K562 (cell line): ENCODE measurements at regions not wholly inside any gene's neighbourhood (a gene's known extent, or its start where the extent isn't known, plus 50 kb on each side); places are given as distances from the start of the nearest gene placed in this dataset.

ENCODE experiments used
- ATAC-seq: fragments of 200-7000 bp; cut with Tn5 transposase; 3 replicates; pipeline ENCODE4 v1.9.1; 2020; ENCODE audit warnings: moderate library complexity
- BruUV-seq: library from RNA; stranded (reverse); fragments of 400-500 nt; replicated peaks from 2 replicates; lab custom pipeline; 2021; lab: Mats Ljungman, UMichigan
- CTCF ChIA-PET: fragments of 300-600 bp; formaldehyde crosslinking; extraction: SDS; loops from one replicate; lab custom pipeline; 2021; ENCODE audit warnings: low intra/inter-chr PET ratio; lab: Yijun Ruan, JAX
- POLR2A ChIA-PET: fragments of 300-600, 350-650 bp; sonication (Branson Sonifier 250); formaldehyde crosslinking; extraction: SDS; loops from one replicate; lab custom pipeline; 2021; ENCODE audit warnings: antibody characterized with exemption, inconsistent platforms; lab: Yijun Ruan, JAX
- DNase-seq, 4 experiments: peaks; one replicate each; pipeline versions ENCODE4 v3.0.0 to v3.0.0-alpha.2; 2011 to 2018; ENCODE audit warnings: low spot score in 3 of 4, mixed read lengths in 3 of 4; ENCODE audit errors: extremely low read depth in 1 of 4
- FAIRE-seq: peaks from 2 replicates; lab custom pipeline; 2011; peaks lifted over from hg19 to GRCh38; lab: Jason Lieb, UNC
- H2AFZ ChIP-seq: 2 replicates; pipeline ENCODE4 v1.6.0; 2011; ENCODE audit warnings: low read depth, low read length, control low read depth, inconsistent platforms
- H3K27ac ChIP-seq: fragments of 200-600 bp; 3 replicates; pipeline ENCODE4 v1.8.0; 2011; ENCODE audit warnings: low read depth, mild to moderate bottlenecking, control low read depth, inconsistent platforms, low read length, moderate library complexity, mixed read lengths; ENCODE audit errors: extremely low read depth
- H3K27me3 ChIP-seq, 2 experiments: fragments of 300-600 bp in 1 of 2; 2 replicates in 1 of 2; 3 replicates in 1 of 2; pipeline versions ENCODE4 v1.6.0 to v1.8.0; 2011; ENCODE audit warnings: inconsistent platforms in 2 of 2, low read length in 2 of 2, mild to moderate bottlenecking in 1 of 2, mixed read lengths in 1 of 2, moderate library complexity in 1 of 2; ENCODE audit not compliant: control insufficient read depth in 2 of 2, insufficient read depth in 2 of 2
- H3K36me3 ChIP-seq: fragments of 300-600 bp; 3 replicates; pipeline ENCODE4 v1.8.0; 2011; ENCODE audit warnings: mild to moderate bottlenecking, low read length, inconsistent platforms; ENCODE audit not compliant: control insufficient read depth, insufficient read depth
- H3K4me1 ChIP-seq, 2 experiments: fragments of 200-600 bp in 1 of 2; replicated peaks in 1 of 2; 2 replicates in 1 of 2; 3 replicates in 1 of 2; pipeline versions ENCODE4 v1.5.1 to v1.8.0; 2011; ENCODE audit warnings: inconsistent platforms in 2 of 2, low read length in 2 of 2, mild to moderate bottlenecking in 1 of 2, mixed read lengths in 1 of 2, moderate library complexity in 1 of 2; ENCODE audit not compliant: control insufficient read depth in 2 of 2, insufficient read depth in 2 of 2
- H3K4me2 ChIP-seq: 2 replicates; pipeline ENCODE4 v1.6.1; 2011; ENCODE audit warnings: low read length, control low read depth, inconsistent platforms, mixed read lengths; ENCODE audit not compliant: insufficient read depth
- H3K4me3 ChIP-seq: fragments of 200-600 bp; sonication (generic), shearing (Covaris generic); 2 replicates; pipeline ENCODE4 v1.5.1; 2016; ENCODE audit warnings: control low read depth, inconsistent platforms
- H3K79me2 ChIP-seq: fragments of 200-600 bp; 3 replicates; pipeline ENCODE4 v1.8.0; 2011; ENCODE audit warnings: low read length, inconsistent platforms; ENCODE audit not compliant: control insufficient read depth, insufficient read depth
- H3K9ac ChIP-seq, 2 experiments: 2 replicates each; pipeline versions ENCODE4 v1.6.0 to v1.6.1; 2011; ENCODE audit warnings: low read depth in 2 of 2, low read length in 2 of 2, control low read depth in 1 of 2, inconsistent platforms in 1 of 2, mild to moderate bottlenecking in 1 of 2, mixed read lengths in 1 of 2; ENCODE audit not compliant: insufficient read depth in 1 of 2
- H3K9me1 ChIP-seq: one replicate; pipeline ENCODE4 v1.6.0; 2011; ENCODE audit warnings: inconsistent platforms, mild to moderate bottlenecking, low read length, moderate library complexity; ENCODE audit not compliant: control insufficient read depth, insufficient read depth
- H3K9me3 ChIP-seq: replicated peaks from 2 replicates; pipeline ENCODE4 v1.5.1; 2011; ENCODE audit warnings: low read depth, low read length, inconsistent platforms; ENCODE audit not compliant: control insufficient read depth, insufficient read depth
- H4K20me1 ChIP-seq: replicated peaks from 2 replicates; pipeline ENCODE4 v1.6.1; 2011; ENCODE audit warnings: low read length, inconsistent platforms, mixed read lengths; ENCODE audit not compliant: control insufficient read depth, insufficient read depth
- CBX3 ChIP-seq, 2 experiments: IDR thresholded peaks; 1 replicate in 1 of 2; 2 replicates in 1 of 2; pipeline ENCODE4 v1.6.1; 2012; ENCODE audit warnings: inconsistent platforms in 2 of 2, low read length in 2 of 2, borderline replicate concordance in 1 of 2, control low read depth in 1 of 2
- ETV6 ChIP-seq, 3 experiments: fragments of 150-350 bp in 1 of 3; sonication (generic) in 1 of 3; formaldehyde crosslinking in 1 of 3; IDR thresholded peaks; 2 replicates each; pipeline versions ENCODE4 v1.6.1 to v1.8.0; 2014 to 2022; ENCODE audit warnings: borderline replicate concordance in 2 of 3, low read depth in 2 of 3, antibody characterized with exemption in 1 of 3, low read length in 1 of 3, mild to moderate bottlenecking in 1 of 3, missing genetic modification reagents in 1 of 3
- EZH2 ChIP-seq: IDR thresholded peaks from 2 replicates; pipeline ENCODE4 v1.6.1; 2012; ENCODE audit warnings: low read depth, mild to moderate bottlenecking, inconsistent platforms, low read length, borderline replicate concordance
- HDAC1 ChIP-seq, 2 experiments: fragments of 450-650 bp; IDR thresholded peaks; 2 replicates each; pipeline ENCODE4 v1.6.1; 2016 to 2017; ENCODE audit warnings: inconsistent platforms in 1 of 2, mild to moderate bottlenecking in 1 of 2, moderate library complexity in 1 of 2
- KLF13 ChIP-seq: fragments of 450-650 bp; IDR thresholded peaks from 2 replicates; pipeline ENCODE4 v1.6.1; 2016; ENCODE audit warnings: missing genetic modification characterization, low read depth, mild to moderate bottlenecking, missing compliant biosample characterization, moderate library complexity, borderline replicate concordance
- NEUROD1 ChIP-seq: fragments of 150-350 bp; IDR thresholded peaks from 2 replicates; pipeline ENCODE4 v1.6.1; 2014; ENCODE audit warnings: borderline replicate concordance, low read length, low read depth; ENCODE audit not compliant: partially characterized antibody
- NFIC ChIP-seq: fragments of 450-650 bp; IDR thresholded peaks from 2 replicates; pipeline ENCODE4 v1.6.1; 2017; ENCODE audit warnings: mild to moderate bottlenecking, inconsistent platforms
- POLR3A ChIP-seq: IDR thresholded peaks from 2 replicates; pipeline ENCODE4 v1.6.1; 2011; ENCODE audit warnings: borderline replicate concordance, mild to moderate bottlenecking, moderate library complexity; ENCODE audit not compliant: insufficient read length, insufficient read depth; ENCODE audit errors: extremely low read depth
- RBM15 ChIP-seq: fragments of 200-400 bp; formaldehyde crosslinking; IDR thresholded peaks from 2 replicates; pipeline ENCODE4 v1.6.1; 2018; ENCODE audit warnings: mild to moderate bottlenecking, low read length, moderate library complexity; ENCODE audit not compliant: insufficient read depth
- RFX5 ChIP-seq: IDR thresholded peaks from 2 replicates; pipeline ENCODE4 v1.6.1; 2011; ENCODE audit warnings: low read depth, mild to moderate bottlenecking, improper control_type of control experiment, low read length
- TCFL5 ChIP-seq: fragments of 250-450 bp; sonication (Bioruptor Pico); conservative IDR thresholded peaks from 2 replicates; pipeline ENCODE4 v1.6.1; 2021; ENCODE audit warnings: mild to moderate bottlenecking, moderate library complexity, matching md5 sums
- ZKSCAN3 ChIP-seq: fragments of 250-450 bp; sonication (Bioruptor Pico); IDR thresholded peaks from 2 replicates; pipeline ENCODE4 v1.4.0; 2020
- ZNF12 ChIP-seq: sonication (generic); formaldehyde crosslinking; IDR thresholded peaks from 2 replicates; pipeline ENCODE4 v1.4.0; 2020; ENCODE audit warnings: mild to moderate bottlenecking, missing genetic modification reagents
- ZNF224 ChIP-seq: sonication (generic); formaldehyde crosslinking; IDR thresholded peaks from 2 replicates; pipeline ENCODE4 v1.8.0; 2022; ENCODE audit warnings: mild to moderate bottlenecking, missing genetic modification reagents
- ZNF384 ChIP-seq: IDR thresholded peaks from 2 replicates; pipeline ENCODE4 v1.6.1; 2012; ENCODE audit warnings: low read depth, low read length, improper control_type of control experiment
- ZNF408 ChIP-seq: fragments of 250-450 bp; sonication (Bioruptor Pico); IDR thresholded peaks from 2 replicates; pipeline ENCODE4 v1.4.0; 2020; ENCODE audit warnings: low read depth, mild to moderate bottlenecking, moderate library complexity
- ZNF778 ChIP-seq: fragments of 450-650 bp; formaldehyde crosslinking; IDR thresholded peaks from 2 replicates; pipeline ENCODE4 v1.4.0; 2020; ENCODE audit warnings: mild to moderate bottlenecking, moderate library complexity
- WGBS: fragments of 100-300 bp; shearing (Covaris generic); methylation state at CpG from one replicate; pipeline ENCODE4 v1.1.6; 2016; ENCODE audit warnings: low coverage, mixed read lengths; ENCODE audit not compliant: insufficient coverage; ENCODE audit errors: missing lambda C conversion rate; 5-methylcytosine and 5-hydroxymethylcytosine counted together
- in situ Hi-C: fragments of 300-500 bp; cut with MboI; formaldehyde crosslinking; loops from 4 replicates; pipeline ENCODE4 v1.15.0; 2018; ENCODE audit warnings: inconsistent platforms, mixed read lengths
- intact Hi-C: fragments of 100-400 bp; cut with micrococcal nuclease; formaldehyde crosslinking; loops from 2 replicates; pipeline ENCODE4 v1.14.2; 2022

- TF ChIP-seq HDAC1 (IDR thresholded peaks at IDR 0.05) (no peak), KLF13 (no peak), NFIC (no peak), CBX3 (IDR thresholded peaks at IDR 0.05; ENCODE audit: borderline replicate concordance in 1 of 2, low read length in 2 of 2) (no peak), RBM15 (no peak), RFX5 (no peak), ZNF224 (CRISPR knock-in tag) (no peak), POLR3A (no peak), ZNF778 (CRISPR knock-in tag) (no peak), ETV6 (IDR thresholded peaks at IDR 0.05; ENCODE audit: borderline replicate concordance in 1 of 2, low read depth in 2 of 2, low read length in 1 of 2) (no peak), ETV6 (CRISPR knock-in tag; IDR thresholded peaks at IDR 0.05; ENCODE audit: borderline replicate concordance) (no peak), ZKSCAN3 (CRISPR knock-in tag) (no peak), NEUROD1 (no peak), ZNF12 (no peak), TCFL5 (no peak), ZNF408 (CRISPR knock-in tag) (no peak), EZH2 (no peak), ZNF384 (no peak)
- Histone ChIP-seq H3K9me3 (no peaks in the 10 kb centered on the region), H4K20me1 (no peaks in the 10 kb centered on the region), H3K27me3 (no peaks in the 10 kb centered on the region), H3K4me2 (no peak overlapping the region), H3K4me3 (no peak overlapping the region), H2AFZ (no peak overlapping the region), H3K79me2 (no peaks in the 10 kb centered on the region), H3K9ac (no peak overlapping the region), H3K4me1 (no peaks in the 10 kb centered on the region), H3K36me3 (no peaks in the 10 kb centered on the region), H3K27ac (no peak overlapping the region), H3K9me1 (no peaks in the 10 kb centered on the region)
- FAIRE-seq: no peak
- POLR2A ChIA-PET: no interaction called here
- ATAC-seq: no peak
- no TSS peak for BruUV-seq
- intact Hi-C loops (no loop called here), in situ Hi-C loops (no loop called here)
- CTCF ChIA-PET: no interaction called here
- DNase-seq: no peak
- WGBS: 0% methylated on average over 2 of the region's 2 CpGs
Observed at GRCh38 chr11:23684701-23685100, 812.2 kb upstream of the LUZP2 start.
